T-helper 1 cell treated with Interleukin-12 subunit alpha and Interleukin-12 subunit beta and Interleukin-4 antibody, amounts not matched to agents 30 μg/mL and 1 μg/mL, for 36 hours (primary cell): ENCODE measurements at regions not wholly inside any gene's neighbourhood (a gene's known extent, or its start where the extent isn't known, plus 50 kb on each side); places are given as distances from the start of the nearest gene placed in this dataset.

ENCODE experiments used
- H3K27ac Mint-ChIP-seq: one replicate; pipeline ENCODE4 v1.8.0; 2021; ENCODE audit warnings: mild to moderate bottlenecking, mixed read lengths
- H3K27me3 Mint-ChIP-seq: one replicate; pipeline ENCODE4 v1.8.0; 2021; ENCODE audit warnings: low read depth, mixed read lengths
- H3K36me3 Mint-ChIP-seq: one replicate; pipeline ENCODE4 v1.8.0; 2021; ENCODE audit warnings: low read depth, mixed read lengths
- H3K4me1 Mint-ChIP-seq: one replicate; pipeline ENCODE4 v1.8.0; 2021; ENCODE audit warnings: low read depth, mixed read lengths
- H3K4me3 Mint-ChIP-seq: one replicate; pipeline ENCODE4 v1.8.0; 2021; ENCODE audit warnings: mild to moderate bottlenecking, moderate library complexity, mixed read lengths
- H3K9me3 Mint-ChIP-seq: one replicate; pipeline ENCODE4 v1.8.0; 2021; ENCODE audit warnings: mixed read lengths

DNA sequence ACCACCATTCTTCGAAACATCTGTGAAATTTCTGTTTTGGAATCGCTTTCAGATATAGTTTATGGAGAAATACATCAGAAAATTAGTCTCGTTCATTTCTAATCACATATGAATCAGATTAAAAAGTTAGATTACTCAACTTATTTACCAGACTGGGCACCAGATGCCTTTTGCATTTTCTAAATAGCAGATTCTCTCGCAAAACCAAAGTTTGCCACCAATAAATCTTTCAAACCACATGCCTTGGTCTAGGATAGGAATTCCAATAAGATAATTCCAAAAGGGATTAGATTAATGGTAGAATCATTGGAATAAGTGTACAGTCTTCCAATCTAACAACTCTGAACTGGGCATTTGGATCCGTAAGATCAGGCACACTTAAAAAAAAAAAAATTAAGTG, 160.4 kb upstream of the TAB2 start:
- no peak overlapping the region for H3K27ac Mint-ChIP-seq
- H3K4me3 Mint-ChIP-seq, result no peak overlapping the region
- peaks cover 42% of the 10 kb centered on the region for H3K4me1 Mint-ChIP-seq
- peaks cover 36% of the 10 kb centered on the region for H3K9me3 Mint-ChIP-seq
- H3K27me3 Mint-ChIP-seq, result no peaks in the 10 kb centered on the region
- H3K36me3 Mint-ChIP-seq, result peaks cover 44% of the 10 kb centered on the region

DNA sequence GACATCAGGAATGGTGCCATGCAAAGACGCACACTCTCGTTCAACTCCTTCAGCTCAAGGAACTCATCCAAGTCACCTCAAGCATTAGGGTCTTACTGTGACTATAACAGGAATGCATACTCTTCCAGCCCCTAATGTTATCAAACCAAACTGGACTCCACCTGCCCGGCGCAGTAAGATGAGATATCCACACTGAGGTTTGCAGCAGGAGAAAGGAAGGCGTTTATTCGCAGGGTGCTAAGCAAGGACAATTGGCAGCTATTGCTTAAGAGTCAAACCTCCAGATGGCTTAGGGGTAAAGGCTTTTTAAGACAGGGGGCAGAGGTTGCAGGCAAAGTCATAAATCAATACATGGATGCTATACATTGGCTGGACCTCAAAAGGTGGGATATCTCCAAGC, 159.4 kb upstream of the TAB2 start:
- H3K27ac Mint-ChIP-seq, result no peak overlapping the region
- H3K4me1 Mint-ChIP-seq, result peaks cover 35% of the 10 kb centered on the region
- no peak overlapping the region for H3K4me3 Mint-ChIP-seq

GRCh38 chr6:149160943-149161342, 156.6 kb upstream of the TAB2 start:
- no peak overlapping the region for H3K27ac Mint-ChIP-seq
- no peaks in the 10 kb centered on the region for H3K27me3 Mint-ChIP-seq
- H3K9me3 Mint-ChIP-seq, result peaks cover 23% of the 10 kb centered on the region
- H3K4me3 Mint-ChIP-seq, result no peak overlapping the region
- peaks cover 45% of the 10 kb centered on the region for H3K36me3 Mint-ChIP-seq
- peaks cover 24% of the 10 kb centered on the region for H3K4me1 Mint-ChIP-seq

More for the DNA sequence above, 159.4 kb upstream of the TAB2 start:
- Mint-ChIP-seq H3K27me3 (no peaks in the 10 kb centered on the region), H3K9me3 (peaks cover 36% of the 10 kb centered on the region), H3K36me3 (peaks cover 46% of the 10 kb centered on the region)

DNA sequence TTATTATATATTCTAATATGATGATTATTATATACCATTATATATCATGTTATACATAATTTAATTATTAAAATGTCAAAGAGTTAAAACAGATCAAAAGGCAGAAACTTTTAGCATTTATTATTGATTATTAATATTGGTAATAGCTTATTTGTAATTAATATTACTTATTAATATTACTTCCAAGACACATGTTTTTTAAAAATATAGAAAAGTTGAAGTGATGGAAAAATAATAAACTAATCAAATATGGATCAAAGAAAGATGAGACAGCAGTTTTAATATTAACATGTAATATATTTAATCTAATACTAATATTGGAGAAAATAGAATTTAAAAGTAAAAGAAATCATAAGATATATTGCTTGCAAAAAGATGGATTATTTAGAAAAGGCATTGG, 154.6 kb upstream of the TAB2 start:
- Mint-ChIP-seq H3K27me3 (no peaks in the 10 kb centered on the region), H3K9me3 (peaks cover 16% of the 10 kb centered on the region), H3K27ac (no peak overlapping the region), H3K36me3 (peaks cover 41% of the 10 kb centered on the region), H3K4me3 (no peak overlapping the region), H3K4me1 (peaks cover 38% of the 10 kb centered on the region)

- peaks cover 41% of the 10 kb centered on the region for H3K4me1 Mint-ChIP-seq
- peak overlapping the region; percentile 21 for H3K27ac Mint-ChIP-seq
- no peaks in the 10 kb centered on the region for H3K27me3 Mint-ChIP-seq
- H3K4me3 Mint-ChIP-seq, result no peak overlapping the region
- H3K9me3 Mint-ChIP-seq, result peaks cover 14% of the 10 kb centered on the region
- H3K36me3 Mint-ChIP-seq, result peaks cover 38% of the 10 kb centered on the region
These were observed 153.2 kb upstream of the TAB2 start for GRCh38 chr6:149164199-149164750.

DNA sequence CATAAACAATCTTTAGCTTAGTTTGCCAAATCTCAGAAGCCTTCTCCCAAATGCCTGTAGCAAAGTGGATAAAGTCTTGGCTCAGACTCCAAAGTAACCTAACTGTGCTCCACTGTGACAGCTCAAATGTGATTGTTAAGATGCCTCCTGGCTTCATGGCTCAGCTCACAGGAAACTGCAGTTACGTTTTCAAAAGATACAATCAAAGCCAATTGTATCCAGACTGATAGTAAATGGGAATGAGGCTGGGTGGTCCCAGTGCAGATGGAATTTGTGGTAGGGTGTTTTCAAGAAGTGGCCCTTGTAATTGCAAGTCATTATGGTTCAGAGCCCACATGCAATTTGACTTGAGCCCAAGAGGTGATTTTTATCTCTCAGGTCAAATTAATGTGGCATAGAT, 151.2 kb upstream of the TAB2 start:
- Mint-ChIP-seq H3K36me3 (peaks cover 40% of the 10 kb centered on the region), H3K27ac (peak overlapping the region; percentile 57), H3K4me1 (peaks cover 48% of the 10 kb centered on the region), H3K9me3 (peaks cover 11% of the 10 kb centered on the region), H3K27me3 (no peaks in the 10 kb centered on the region), H3K4me3 (peak overlapping the region; percentile 30)

GRCh38 chr6:149166747-149167146, 150.8 kb upstream of the TAB2 start:
- Mint-ChIP-seq H3K27ac (peak overlapping the region; percentile 57), H3K9me3 (peaks cover 8% of the 10 kb centered on the region), H3K36me3 (peaks cover 41% of the 10 kb centered on the region), H3K27me3 (no peaks in the 10 kb centered on the region), H3K4me3 (no peak overlapping the region), H3K4me1 (peaks cover 51% of the 10 kb centered on the region)

- peaks cover 8% of the 10 kb centered on the region for H3K9me3 Mint-ChIP-seq
- peak overlapping the region; percentile 42 for H3K27ac Mint-ChIP-seq
- H3K4me3 Mint-ChIP-seq, result peak overlapping the region; percentile 38
- H3K4me1 Mint-ChIP-seq, result peaks cover 55% of the 10 kb centered on the region
- peaks cover 41% of the 10 kb centered on the region for H3K36me3 Mint-ChIP-seq
- H3K27me3 Mint-ChIP-seq, result no peaks in the 10 kb centered on the region
These were observed 148.5 kb upstream of the TAB2 start for GRCh38 chr6:149168968-149169367.

DNA sequence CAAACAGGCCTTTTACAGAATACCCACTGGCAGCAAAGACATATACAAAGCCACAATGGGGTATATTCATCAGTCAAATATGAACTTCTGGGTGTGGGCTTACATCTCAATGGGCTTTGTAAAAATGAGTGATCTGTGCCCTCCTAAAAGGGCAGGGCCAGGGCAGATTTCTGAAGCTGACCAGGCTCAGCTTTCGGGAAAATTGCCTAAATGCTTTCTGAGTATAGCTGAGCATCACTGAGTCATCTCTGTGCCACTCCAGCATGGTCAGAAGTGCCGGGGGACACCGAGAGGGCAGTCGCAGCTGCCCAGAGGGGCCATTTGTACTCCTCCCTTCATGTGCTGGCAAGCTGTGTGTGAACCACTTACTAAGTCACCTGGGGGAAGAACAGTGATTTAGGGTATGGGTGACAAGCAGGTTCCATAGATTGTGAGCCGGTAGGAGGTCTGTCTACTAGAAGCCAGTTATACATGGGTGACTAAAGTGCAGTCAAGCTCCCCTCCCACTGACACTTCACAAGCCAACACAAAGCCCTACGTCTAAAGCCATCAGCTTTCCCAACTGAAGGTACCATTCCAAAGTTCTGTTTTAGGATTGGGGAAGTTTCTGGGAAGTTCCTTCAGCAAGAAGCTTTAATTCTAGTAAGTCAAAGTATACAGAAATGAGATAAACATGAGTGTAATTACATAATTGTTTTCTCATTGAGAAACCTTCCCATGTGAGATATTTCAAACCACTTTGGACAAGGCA, 147.6 kb upstream of the TAB2 start:
- Mint-ChIP-seq H3K27ac (peak overlapping the region; percentile 47), H3K9me3 (peaks cover 8% of the 10 kb centered on the region), H3K4me3 (peak overlapping the region; percentile 21), H3K36me3 (peaks cover 36% of the 10 kb centered on the region), H3K4me1 (peaks cover 56% of the 10 kb centered on the region), H3K27me3 (no peaks in the 10 kb centered on the region)

DNA sequence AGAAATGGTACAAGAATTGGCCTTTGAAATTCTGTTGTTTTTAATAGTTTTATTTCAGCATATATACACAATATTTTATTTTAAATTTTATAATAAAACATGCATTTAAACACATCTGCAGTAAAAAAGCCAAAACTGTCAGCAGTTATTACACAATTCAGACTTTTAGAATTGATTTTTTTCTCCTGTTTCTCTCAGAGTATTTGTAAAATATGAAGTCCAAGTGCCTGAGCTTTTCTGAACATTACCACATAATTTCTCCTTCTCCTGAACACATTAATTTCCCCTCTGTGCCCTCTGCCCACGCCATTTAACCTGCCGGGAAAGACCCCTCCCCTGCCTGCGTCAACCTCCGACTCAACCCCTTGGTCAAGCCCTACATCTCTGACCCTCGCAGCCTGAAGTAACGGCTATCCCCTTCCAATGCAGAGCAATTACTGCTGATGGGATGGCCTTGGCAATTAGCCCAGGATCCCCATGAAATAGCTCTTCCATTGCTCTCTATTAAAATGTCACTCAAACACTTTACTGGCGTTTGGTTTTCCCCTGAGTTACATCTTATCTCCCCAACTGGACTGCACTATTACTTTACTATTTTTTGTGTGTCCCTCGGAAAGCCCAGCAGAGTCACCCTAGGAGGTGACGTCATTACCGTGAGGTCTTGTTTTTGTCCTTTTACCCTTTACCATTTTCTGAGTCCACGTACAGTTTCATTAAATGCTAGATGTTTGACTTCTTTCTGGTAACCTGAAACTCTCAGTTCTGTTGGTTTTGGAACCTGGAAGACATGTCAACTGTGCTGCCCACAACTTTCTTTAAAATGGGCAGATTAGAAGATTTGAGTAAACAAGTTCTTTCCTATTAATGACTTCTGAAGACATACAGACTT, 146.7 kb upstream of the TAB2 start:
- peaks cover 32% of the 10 kb centered on the region for H3K36me3 Mint-ChIP-seq
- peaks cover 53% of the 10 kb centered on the region for H3K4me1 Mint-ChIP-seq
- peaks cover 8% of the 10 kb centered on the region for H3K9me3 Mint-ChIP-seq
- H3K4me3 Mint-ChIP-seq, result no peak overlapping the region
- peak overlapping the region; percentile 47 for H3K27ac Mint-ChIP-seq
- H3K27me3 Mint-ChIP-seq, result no peaks in the 10 kb centered on the region

GRCh38 chr6:149173222-149173621, 144.3 kb upstream of the TAB2 start:
- Mint-ChIP-seq H3K4me1 (peaks cover 40% of the 10 kb centered on the region), H3K9me3 (peaks cover 17% of the 10 kb centered on the region), H3K36me3 (peaks cover 34% of the 10 kb centered on the region), H3K4me3 (no peak overlapping the region), H3K27me3 (no peaks in the 10 kb centered on the region), H3K27ac (no peak overlapping the region)

DNA sequence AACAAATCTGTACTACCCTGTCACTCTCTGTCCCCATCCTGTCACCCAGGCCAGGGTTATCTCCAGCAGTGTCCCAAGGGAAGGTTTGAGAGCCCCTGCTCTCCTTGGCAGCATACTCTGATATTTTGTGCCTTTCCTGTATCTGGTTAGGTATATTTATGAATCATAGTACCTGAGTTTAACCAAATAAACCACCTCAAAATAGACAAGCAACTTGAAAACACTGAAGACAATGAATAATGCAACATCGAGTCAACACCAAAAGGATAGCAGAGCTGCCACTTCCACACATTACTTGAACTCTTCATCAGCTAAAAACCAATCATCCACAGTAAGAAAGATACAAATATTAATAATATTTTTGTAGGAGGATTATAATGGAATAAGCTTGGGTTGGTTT, 142.6 kb upstream of the TAB2 start:
- Mint-ChIP-seq H3K4me3 (no peak overlapping the region), H3K9me3 (peaks cover 21% of the 10 kb centered on the region), H3K36me3 (peaks cover 34% of the 10 kb centered on the region), H3K4me1 (peaks cover 30% of the 10 kb centered on the region), H3K27me3 (no peaks in the 10 kb centered on the region), H3K27ac (no peak overlapping the region)

GRCh38 chr6:149176971-149177667, 140.4 kb upstream of the TAB2 start:
- Mint-ChIP-seq H3K27me3 (no peaks in the 10 kb centered on the region), H3K36me3 (peaks cover 37% of the 10 kb centered on the region), H3K9me3 (peaks cover 25% of the 10 kb centered on the region), H3K27ac (no peak overlapping the region), H3K4me3 (no peak overlapping the region), H3K4me1 (peaks cover 24% of the 10 kb centered on the region)

GRCh38 chr6:149179431-149179830, 138.1 kb upstream of the TAB2 start:
- H3K4me3 Mint-ChIP-seq, result no peak overlapping the region
- peaks cover 28% of the 10 kb centered on the region for H3K9me3 Mint-ChIP-seq
- H3K27me3 Mint-ChIP-seq, result no peaks in the 10 kb centered on the region
- H3K36me3 Mint-ChIP-seq, result peaks cover 38% of the 10 kb centered on the region
- peaks cover 19% of the 10 kb centered on the region for H3K4me1 Mint-ChIP-seq
- no peak overlapping the region for H3K27ac Mint-ChIP-seq
